ENCODE measurements at regions not wholly inside any gene's neighbourhood (a gene's known extent, or its start where the extent isn't known, plus 50 kb on each side); places are given as distances from the start of the nearest gene placed in this dataset.
"Not testable (repeated sequence)": the region's sequence is repeated elsewhere in the genome, so short reads cannot be mapped to it uniquely, and the experiment has no call there.

- not testable (repeated sequence) for DNase-seq
These were observed 938.7 kb downstream of the NLGN4X start for GRCh38 chrX:5289949-5290348.

GRCh38 chrX:5278908-5279307 is 949.8 kb downstream of the NLGN4X start:
- DNase-seq, result no peak

DNA sequence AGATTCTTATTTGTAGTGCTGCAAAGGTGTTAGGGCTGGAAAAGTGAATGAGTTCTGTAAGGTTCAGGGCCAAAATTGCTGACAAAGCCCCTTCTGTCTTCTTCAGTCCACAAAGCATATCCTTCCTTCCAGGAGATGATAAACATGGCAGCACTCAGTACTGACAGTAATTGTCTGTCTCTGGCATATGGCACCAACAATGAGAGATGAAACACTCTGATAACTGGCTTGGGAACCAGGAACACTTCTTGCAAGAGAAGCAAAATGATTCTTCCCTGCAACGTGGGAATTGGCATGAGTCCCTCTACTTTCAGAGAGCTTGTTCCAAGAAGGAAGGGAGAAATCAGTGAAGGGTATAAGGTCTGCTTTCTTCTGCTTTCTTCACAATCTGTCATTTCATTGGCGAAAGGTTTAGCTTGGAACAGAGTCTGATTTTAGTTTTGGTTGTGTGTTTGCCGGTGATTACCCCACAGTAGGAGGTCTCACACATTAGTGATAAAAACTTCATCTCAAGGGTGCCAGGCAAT is 963.3 kb downstream of the NLGN4X start:
- DNase-seq, result no peak

DNA sequence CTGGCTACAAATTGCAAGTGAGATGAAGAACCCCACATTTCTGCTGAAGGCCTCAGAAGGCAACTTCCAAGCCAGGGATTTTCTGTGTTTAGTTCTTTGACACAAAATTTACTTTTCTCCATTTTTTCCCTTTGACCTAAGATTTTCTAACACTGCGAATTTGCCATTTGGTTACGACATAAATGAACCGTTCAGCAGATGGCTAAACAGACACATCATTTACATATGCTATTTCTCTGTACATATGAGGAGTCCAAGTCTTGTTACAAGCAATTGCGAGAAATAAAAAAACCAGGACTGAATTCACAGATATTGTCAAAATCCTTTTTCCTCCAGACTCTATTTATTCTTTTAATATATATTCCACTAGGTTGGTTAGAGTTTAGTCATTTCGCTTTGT is 978.6 kb downstream of the NLGN4X start:
- no peak for DNase-seq

DNA sequence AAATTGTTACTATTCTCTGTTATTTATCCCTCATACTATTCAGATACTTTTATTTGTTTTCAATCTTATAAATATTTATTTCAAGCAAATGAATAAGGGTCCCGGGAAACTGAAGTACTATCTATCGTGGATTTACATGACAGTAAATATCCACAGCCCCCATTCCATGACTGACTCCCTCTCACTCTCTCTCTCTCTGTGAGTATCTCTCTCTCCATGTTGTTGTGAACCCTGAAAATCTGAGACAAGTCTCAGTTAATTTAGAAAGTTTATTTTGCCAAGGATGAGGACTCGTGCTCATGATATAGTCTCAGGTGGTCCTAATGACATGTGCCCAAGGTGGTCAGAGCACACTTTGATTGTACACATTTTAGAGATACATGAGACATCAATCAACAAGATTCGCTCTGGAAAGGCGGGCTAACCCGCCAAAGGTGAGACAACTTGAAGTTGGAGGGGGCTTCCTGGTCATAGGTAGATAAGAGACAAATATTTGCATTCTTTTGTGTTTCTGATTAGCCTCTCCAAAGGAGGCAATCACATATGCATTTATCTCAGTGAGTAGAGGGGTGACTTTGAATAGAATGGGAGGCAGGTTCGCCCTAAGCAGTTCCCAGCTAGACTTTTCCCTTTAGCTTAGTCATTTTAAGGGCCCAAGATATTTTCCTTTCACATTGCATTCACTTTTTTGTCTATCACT is 986.4 kb downstream of the NLGN4X start:
- DNase-seq, result no peak

DNA sequence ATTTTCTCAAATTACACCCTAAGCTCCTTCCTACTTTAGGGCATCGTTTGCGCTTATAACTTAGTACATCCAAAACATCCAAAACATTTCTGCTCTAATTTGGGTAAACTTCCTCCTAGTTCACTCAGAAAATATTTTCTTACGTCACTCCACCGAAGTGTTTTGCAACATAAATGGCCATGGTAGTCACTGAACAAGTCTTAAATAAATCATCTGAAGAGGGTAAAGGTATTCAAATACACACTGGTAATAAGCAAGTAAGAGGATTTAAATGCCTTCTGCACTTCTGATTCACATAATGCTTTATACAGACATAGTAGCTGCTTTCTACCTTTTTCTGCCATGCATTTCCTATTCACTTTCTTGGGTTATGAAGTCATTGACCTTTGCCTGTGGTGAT is 991.9 kb downstream of the NLGN4X start:
- no peak for DNase-seq

- DNase-seq, result no peak
These were observed 992.6 kb downstream of the NLGN4X start for GRCh38 chrX:5236096-5236495.

DNA sequence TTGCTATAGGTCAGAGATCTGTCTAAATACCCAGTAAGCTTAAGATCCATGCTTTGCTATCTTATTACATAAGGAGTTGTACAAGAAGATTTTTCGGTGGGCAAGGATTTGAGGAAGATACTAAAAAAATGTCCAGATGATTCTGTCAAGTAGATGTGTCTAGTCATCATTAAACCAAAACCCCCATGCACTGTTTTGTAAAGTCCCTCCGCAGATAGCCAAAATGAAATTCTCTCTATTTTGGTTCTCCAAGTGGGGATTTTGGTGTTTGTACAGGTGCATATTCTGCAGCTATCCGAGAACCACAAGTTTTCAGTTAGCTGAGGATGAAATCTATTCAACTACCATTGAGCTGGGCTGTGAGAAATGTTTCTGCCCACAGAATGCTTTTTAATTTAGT is 994.8 kb downstream of the NLGN4X start:
- DNase-seq, result no peak

DNA sequence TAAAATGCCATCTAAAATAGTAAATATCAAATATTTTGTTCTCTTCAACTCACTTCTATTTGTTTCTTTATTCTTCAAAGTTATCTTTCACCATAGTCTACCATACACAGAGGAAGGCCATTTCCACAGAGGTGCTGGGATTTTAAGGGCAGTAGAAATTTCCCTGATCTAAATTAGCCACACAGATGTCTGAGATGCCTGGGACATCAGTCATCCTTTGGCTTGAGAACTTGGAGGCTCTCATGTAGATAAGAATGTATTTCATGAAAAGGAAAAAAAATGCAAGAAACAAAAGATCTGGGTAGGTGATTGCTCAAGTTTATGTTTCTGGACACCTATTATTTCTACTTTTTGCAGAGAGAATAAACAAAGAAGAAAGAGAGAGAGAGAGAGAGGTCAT is 1008.2 kb downstream of the NLGN4X start:
- no peak for DNase-seq

GRCh38 chrX:5194806-5195205 is 1033.9 kb downstream of the NLGN4X start:
- no peak for DNase-seq

- DNase-seq, result no peak
These were observed 1048.4 kb downstream of the NLGN4X start for GRCh38 chrX:5180135-5180741.

GRCh38 chrX:5176766-5177165 is 1051.9 kb downstream of the NLGN4X start:
- DNase-seq, result no peak

- no peak for DNase-seq
These were observed 1065.0 kb downstream of the NLGN4X start for GRCh38 chrX:5163663-5164062.

DNA sequence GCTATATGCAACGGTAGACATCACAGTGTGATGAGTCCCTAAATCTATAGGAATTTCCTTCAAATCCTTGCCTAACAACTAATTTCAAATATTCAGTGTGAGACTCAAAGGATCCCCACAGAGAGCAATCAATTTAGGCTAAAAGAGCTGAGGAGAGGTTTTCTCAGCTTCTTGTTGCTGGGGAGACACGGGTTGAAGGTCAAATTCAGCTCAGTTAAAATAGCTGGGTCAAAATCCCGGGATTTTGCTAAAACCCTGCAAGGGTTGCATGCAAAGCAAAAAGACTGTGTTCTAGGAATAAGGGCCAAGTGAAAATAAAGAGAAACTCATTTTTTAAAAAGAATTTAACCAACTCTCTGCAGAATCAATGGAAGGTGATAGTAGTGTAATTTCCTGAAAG is 1073.4 kb downstream of the NLGN4X start:
- no peak for DNase-seq

GRCh38 chrX:5145957-5146356 is 1082.7 kb downstream of the NLGN4X start:
- no peak for DNase-seq

- DNase-seq, result no peak
These were observed 1086.0 kb downstream of the NLGN4X start for GRCh38 chrX:5142644-5143043.

GRCh38 chrX:5122181-5122678 is 1106.4 kb downstream of the NLGN4X start:
- no peak for DNase-seq

DNA sequence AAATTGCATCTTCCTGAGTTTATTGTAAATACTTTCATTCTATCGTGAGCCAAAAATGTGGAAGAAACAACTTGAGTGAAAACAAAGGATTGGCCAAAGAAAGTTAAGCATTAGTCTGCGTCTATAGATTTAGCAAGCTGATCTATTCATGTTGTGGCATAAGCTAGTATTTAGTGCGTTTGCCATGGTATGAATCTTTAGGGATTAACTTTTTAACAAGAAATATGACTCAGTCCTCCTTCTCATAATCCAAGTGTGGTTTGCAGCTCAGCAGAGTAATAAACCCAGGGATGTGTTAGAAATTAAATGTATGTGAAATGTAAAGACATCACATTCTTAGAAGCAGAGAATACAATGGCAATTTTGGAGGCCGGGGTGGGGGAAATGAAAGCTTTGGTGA is 1110.9 kb downstream of the NLGN4X start:
- no peak for DNase-seq

DNA sequence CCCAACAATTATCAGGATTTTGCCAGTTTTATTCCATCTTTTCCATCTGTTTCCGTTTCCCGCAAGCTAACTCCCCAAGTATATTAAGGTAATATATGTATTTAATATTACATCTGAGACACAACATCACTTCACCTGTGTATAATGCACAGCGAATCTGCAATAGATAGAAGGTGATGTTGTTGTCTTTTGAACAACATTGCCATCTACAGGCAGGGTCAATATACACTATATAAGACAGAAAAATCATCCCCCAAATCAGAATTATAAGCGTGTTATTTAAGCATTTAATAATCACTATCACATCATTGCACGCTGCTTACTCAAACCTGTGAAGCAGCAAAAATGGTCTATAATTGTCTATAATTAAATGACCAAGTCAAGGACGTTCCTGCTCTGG is 1115.5 kb downstream of the NLGN4X start:
- DNase-seq, result no peak

GRCh38 chrX:5100004-5100403 is 1128.7 kb downstream of the NLGN4X start:
- DNase-seq, result no peak

DNA sequence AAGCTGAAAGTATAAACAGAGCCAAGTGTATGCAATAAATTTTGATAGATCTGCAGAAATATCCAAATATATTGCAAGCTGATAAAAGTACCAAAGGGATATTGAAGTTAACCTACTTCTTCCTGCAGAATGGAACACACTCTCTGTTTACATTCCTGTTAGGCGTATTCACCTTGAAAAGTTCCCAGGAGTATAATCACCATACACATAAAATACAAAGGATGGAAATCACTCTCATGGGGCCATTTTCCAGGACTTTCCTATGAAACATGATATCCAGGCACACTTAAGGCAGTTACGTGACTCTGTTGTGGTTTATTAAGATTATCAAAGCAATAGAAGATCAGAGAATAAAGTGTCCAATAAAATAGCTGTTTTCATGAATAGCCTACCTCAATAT is 1142.3 kb downstream of the NLGN4X start:
- DNase-seq, result no peak

GRCh38 chrX:5084279-5084678 is 1144.4 kb downstream of the NLGN4X start:
- no peak for DNase-seq

DNA sequence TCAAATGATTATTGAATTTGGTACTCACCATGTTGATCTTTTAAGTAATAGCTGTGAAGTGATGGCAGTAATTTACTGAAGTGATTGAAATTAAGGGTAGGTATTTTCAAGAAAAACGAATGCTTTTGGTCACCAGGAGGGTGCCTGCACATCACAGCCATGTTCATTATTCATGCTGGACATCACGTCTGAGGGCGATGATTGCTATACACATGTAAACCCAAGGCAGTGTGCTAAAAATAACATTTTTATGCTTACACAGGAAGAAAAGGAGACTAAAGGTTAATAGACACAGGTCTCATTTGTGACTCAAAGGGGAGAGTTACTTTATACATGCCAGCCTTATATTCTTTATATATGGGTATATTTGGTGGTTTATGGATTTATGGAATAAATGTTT is 1146.0 kb downstream of the NLGN4X start:
- no peak for DNase-seq

GRCh38 chrX:5080791-5081190 is 1147.9 kb downstream of the NLGN4X start:
- no peak for DNase-seq

DNA sequence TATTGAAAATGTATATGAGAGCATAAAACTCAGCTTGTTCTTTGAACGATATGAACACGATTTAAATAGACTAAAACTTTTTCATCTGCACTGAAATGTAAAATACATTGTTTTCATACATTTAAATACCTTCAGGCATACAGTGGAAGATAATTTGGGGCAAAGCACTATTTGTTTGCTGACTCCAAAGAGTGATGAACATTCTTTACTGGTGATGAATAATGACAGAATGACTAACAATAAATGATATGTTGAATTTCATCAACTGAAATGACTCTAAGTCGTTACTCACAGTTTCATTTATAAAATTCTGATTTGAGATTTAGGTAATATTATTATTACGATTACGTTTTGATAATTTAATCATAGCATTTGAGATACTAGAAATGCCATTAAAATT is 1160.1 kb downstream of the NLGN4X start:
- no peak for DNase-seq
